ENCODE measurements at regions not wholly inside any gene's neighbourhood (a gene's known extent, or its start where the extent isn't known, plus 50 kb on each side); places are given as distances from the start of the nearest gene placed in this dataset.

- no peak overlapping the region for H3K4me2 ChIP-seq (ENCODE audit: low read length)
- H3K4me3 ChIP-seq (ENCODE audit: insufficient read depth, low read depth, low read length) = no peak overlapping the region
- no peak overlapping the region for H3K9ac ChIP-seq (ENCODE audit: low read length)
- no peaks in the 10 kb centered on the region for H4K20me1 ChIP-seq (ENCODE audit: insufficient read depth, low read length)
- H3K9me3 ChIP-seq (ENCODE audit: insufficient read depth, low read depth, low read length) = no peaks in the 10 kb centered on the region
- Mint-ChIP-seq H3K9me3 (ENCODE audit: unreplicated experiment) (peaks cover 11% of the 10 kb centered on the region), H3K36me3 (ENCODE audit: low read depth, unreplicated experiment) (no peaks in the 10 kb centered on the region), H3K4me1 (ENCODE audit: low read depth, unreplicated experiment) (no peaks in the 10 kb centered on the region), H3K4me3 (ENCODE audit: unreplicated experiment) (no peak overlapping the region), H3K27me3 (ENCODE audit: low read depth, unreplicated experiment) (no peaks in the 10 kb centered on the region), H3K27ac (ENCODE audit: unreplicated experiment) (no peak overlapping the region)
- no peaks in the 10 kb centered on the region for H3K4me1 ChIP-seq (ENCODE audit: insufficient read depth, low read length)
- no peak overlapping the region for H3K27ac ChIP-seq (ENCODE audit: low read depth, low read length)
- no peaks in the 10 kb centered on the region for H3K27me3 ChIP-seq (ENCODE audit: insufficient read depth, low read length)
- no peak overlapping the region for H2AFZ ChIP-seq (ENCODE audit: low read depth, low read length)
- DNase-seq (ENCODE audit: low read depth) (no peak), FAIRE-seq (no peak)
- no peak for TF ChIP-seq EZH2 (IDR thresholded peaks at IDR 0.05; ENCODE audit: insufficient read depth, low read length)
- TF ChIP-seq, protein P1, sequence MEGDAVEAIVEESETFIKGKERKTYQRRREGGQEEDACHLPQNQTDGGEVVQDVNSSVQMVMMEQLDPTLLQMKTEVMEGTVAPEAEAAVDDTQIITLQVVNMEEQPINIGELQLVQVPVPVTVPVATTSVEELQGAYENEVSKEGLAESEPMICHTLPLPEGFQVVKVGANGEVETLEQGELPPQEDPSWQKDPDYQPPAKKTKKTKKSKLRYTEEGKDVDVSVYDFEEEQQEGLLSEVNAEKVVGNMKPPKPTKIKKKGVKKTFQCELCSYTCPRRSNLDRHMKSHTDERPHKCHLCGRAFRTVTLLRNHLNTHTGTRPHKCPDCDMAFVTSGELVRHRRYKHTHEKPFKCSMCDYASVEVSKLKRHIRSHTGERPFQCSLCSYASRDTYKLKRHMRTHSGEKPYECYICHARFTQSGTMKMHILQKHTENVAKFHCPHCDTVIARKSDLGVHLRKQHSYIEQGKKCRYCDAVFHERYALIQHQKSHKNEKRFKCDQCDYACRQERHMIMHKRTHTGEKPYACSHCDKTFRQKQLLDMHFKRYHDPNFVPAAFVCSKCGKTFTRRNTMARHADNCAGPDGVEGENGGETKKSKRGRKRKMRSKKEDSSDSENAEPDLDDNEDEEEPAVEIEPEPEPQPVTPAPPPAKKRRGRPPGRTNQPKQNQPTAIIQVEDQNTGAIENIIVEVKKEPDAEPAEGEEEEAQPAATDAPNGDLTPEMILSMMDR (IDR thresholded peaks at IDR 0.05; ENCODE audit: insufficient read depth, low read depth, low read length) = no peak
- H3K36me3 ChIP-seq (ENCODE audit: insufficient read depth, low read length) = no peaks in the 10 kb centered on the region
- H3K79me2 ChIP-seq (ENCODE audit: insufficient read depth, low read length) = no peaks in the 10 kb centered on the region
Observed at GRCh38 chr5:5031665-5032064, 108.5 kb upstream of the ADAMTS16 start.

DNA sequence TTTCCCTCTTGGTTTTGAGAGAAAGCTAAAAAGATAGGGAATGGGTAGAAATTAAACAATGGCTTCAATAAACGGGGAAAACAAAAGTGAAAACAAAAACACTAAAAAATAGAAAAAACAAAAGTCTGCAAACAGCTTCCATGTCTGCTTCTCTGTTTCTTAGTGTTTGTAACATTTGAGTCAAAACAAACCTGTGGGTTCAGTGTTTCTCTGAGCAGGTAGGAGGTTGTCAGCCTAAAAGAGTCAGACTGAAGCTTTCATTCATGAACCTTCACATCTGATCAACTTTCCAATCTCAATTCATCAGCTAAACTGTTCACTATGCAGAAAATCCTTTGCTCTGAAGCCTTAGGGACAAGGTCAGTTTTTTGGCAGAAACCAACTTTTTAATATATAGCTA, 102.5 kb upstream of the ADAMTS16 start:
- Mint-ChIP-seq H3K27me3 (ENCODE audit: low read depth, unreplicated experiment) (no peaks in the 10 kb centered on the region), H3K36me3 (ENCODE audit: low read depth, unreplicated experiment) (no peaks in the 10 kb centered on the region), H3K27ac (ENCODE audit: unreplicated experiment) (no peak overlapping the region), H3K4me3 (ENCODE audit: unreplicated experiment) (no peak overlapping the region), H3K9me3 (ENCODE audit: unreplicated experiment) (peaks cover 7% of the 10 kb centered on the region), H3K4me1 (ENCODE audit: low read depth, unreplicated experiment) (peaks cover 10% of the 10 kb centered on the region)
- H2AFZ ChIP-seq (ENCODE audit: low read depth, low read length) = no peak overlapping the region
- no peaks in the 10 kb centered on the region for H3K9me3 ChIP-seq (ENCODE audit: insufficient read depth, low read depth, low read length)
- H3K27me3 ChIP-seq (ENCODE audit: insufficient read depth, low read length) = no peaks in the 10 kb centered on the region
- no peaks in the 10 kb centered on the region for H3K4me1 ChIP-seq (ENCODE audit: insufficient read depth, low read length)
- FAIRE-seq (no peak), DNase-seq (ENCODE audit: low read depth) (no peak)
- H3K4me2 ChIP-seq (ENCODE audit: low read length) = no peak overlapping the region
- no peak overlapping the region for H3K27ac ChIP-seq (ENCODE audit: low read depth, low read length)
- TF ChIP-seq EZH2 (IDR thresholded peaks at IDR 0.05; ENCODE audit: insufficient read depth, low read length) = no peak
- TF ChIP-seq, protein P1 (IDR thresholded peaks at IDR 0.05; ENCODE audit: insufficient read depth, low read depth, low read length) = no peak
- H4K20me1 ChIP-seq (ENCODE audit: insufficient read depth, low read length) = no peaks in the 10 kb centered on the region
- no peaks in the 10 kb centered on the region for H3K79me2 ChIP-seq (ENCODE audit: insufficient read depth, low read length)
- no peak overlapping the region for H3K4me3 ChIP-seq (ENCODE audit: insufficient read depth, low read depth, low read length)
- H3K36me3 ChIP-seq (ENCODE audit: insufficient read depth, low read length) = no peaks in the 10 kb centered on the region
- H3K9ac ChIP-seq (ENCODE audit: low read length) = no peak overlapping the region

DNA sequence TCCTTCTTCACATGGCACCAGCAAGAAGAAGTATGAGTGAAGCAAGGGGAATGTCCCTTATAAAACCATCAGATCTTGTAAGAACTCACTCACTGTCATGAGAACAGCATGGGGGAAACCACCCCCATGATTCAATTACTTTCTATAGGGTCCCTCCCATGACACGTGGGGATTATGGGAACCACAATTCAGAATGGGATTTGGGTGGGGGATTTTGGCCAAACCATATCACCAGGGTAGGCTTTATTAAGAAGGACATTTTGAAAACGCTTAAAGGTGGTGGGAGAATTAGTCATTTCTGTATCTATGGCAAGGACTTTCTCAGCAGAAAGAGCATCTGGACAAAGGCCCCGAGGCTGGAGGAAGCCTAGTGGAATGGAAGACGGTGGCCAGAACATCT, 100.2 kb upstream of the ADAMTS16 start:
- Histone ChIP-seq H3K9ac (ENCODE audit: low read length) (no peak overlapping the region), H3K9me3 (ENCODE audit: insufficient read depth, low read depth, low read length) (no peaks in the 10 kb centered on the region), H2AFZ (ENCODE audit: low read depth, low read length) (no peak overlapping the region), H4K20me1 (ENCODE audit: insufficient read depth, low read length) (no peaks in the 10 kb centered on the region), H3K79me2 (ENCODE audit: insufficient read depth, low read length) (no peaks in the 10 kb centered on the region), H3K4me3 (ENCODE audit: insufficient read depth, low read depth, low read length) (no peak overlapping the region), H3K4me2 (ENCODE audit: low read length) (no peak overlapping the region), H3K27ac (ENCODE audit: low read depth, low read length) (no peak overlapping the region), H3K27me3 (ENCODE audit: insufficient read depth, low read length) (no peaks in the 10 kb centered on the region), H3K4me1 (ENCODE audit: insufficient read depth, low read length) (no peaks in the 10 kb centered on the region), H3K36me3 (ENCODE audit: insufficient read depth, low read length) (no peaks in the 10 kb centered on the region)
- Mint-ChIP-seq H3K4me3 (ENCODE audit: unreplicated experiment) (no peak overlapping the region), H3K9me3 (ENCODE audit: unreplicated experiment) (peaks cover 4% of the 10 kb centered on the region), H3K36me3 (ENCODE audit: low read depth, unreplicated experiment) (no peaks in the 10 kb centered on the region), H3K27me3 (ENCODE audit: low read depth, unreplicated experiment) (no peaks in the 10 kb centered on the region), H3K4me1 (ENCODE audit: low read depth, unreplicated experiment) (peaks cover 12% of the 10 kb centered on the region), H3K27ac (ENCODE audit: unreplicated experiment) (no peak overlapping the region)
- no peak for FAIRE-seq
- TF ChIP-seq, protein P1 (IDR thresholded peaks at IDR 0.05; ENCODE audit: insufficient read depth, low read depth, low read length) = no peak
- TF ChIP-seq EZH2 (IDR thresholded peaks at IDR 0.05; ENCODE audit: insufficient read depth, low read length) = no peak
- DNase-seq (ENCODE audit: low read depth) = no peak
